H1 (cell line): ENCODE measurements at regions not wholly inside any gene's neighbourhood (a gene's known extent, or its start where the extent isn't known, plus 50 kb on each side); places are given as distances from the start of the nearest gene placed in this dataset.

Experiments
- RAD21 ChIP-seq, 2 experiments: IDR thresholded peaks in 1 of 2; conservative IDR thresholded peaks in 1 of 2; 2 replicates each; pipeline ENCODE4 v1.6.1; 2011; ENCODE audit warnings: low read depth in 2 of 2, low read length in 2 of 2, improper control_type of control experiment in 1 of 2, inconsistent platforms in 1 of 2, mild to moderate bottlenecking in 1 of 2, moderate library complexity in 1 of 2
- SAP30 ChIP-seq: fragments of 300-600 bp; sonication (generic); IDR thresholded peaks from 2 replicates; pipeline ENCODE4 v1.7.1; 2012; ENCODE audit warnings: low read length, moderate library complexity, mild to moderate bottlenecking, inconsistent platforms; ENCODE audit not compliant: insufficient read depth, insufficient replicate concordance
- SIX5 ChIP-seq: IDR thresholded peaks from 2 replicates; pipeline ENCODE4 v1.6.1; 2011; ENCODE audit warnings: mild to moderate bottlenecking, low read depth, low read length
- SP4 ChIP-seq: IDR thresholded peaks from 2 replicates; pipeline ENCODE4 v1.6.1; 2012; ENCODE audit warnings: low read length, inconsistent platforms
- TCF12 ChIP-seq: IDR thresholded peaks from 2 replicates; pipeline ENCODE4 v1.6.1; 2011; ENCODE audit warnings: low read depth, mild to moderate bottlenecking, low read length
- TF ChIP-seq, protein P1 (sequence below): fragments of 300-600 bp; sonication (generic); IDR thresholded peaks from 2 replicates; pipeline ENCODE4 v1.7.1; 2012; ENCODE audit warnings: low read length, moderate library complexity, mild to moderate bottlenecking, inconsistent platforms; ENCODE audit not compliant: insufficient replicate concordance
- TF ChIP-seq, protein P2 (sequence below): IDR thresholded peaks from 2 replicates; pipeline ENCODE4 v1.6.1; 2011; ENCODE audit warnings: low read length, improper control_type of control experiment

GRCh38 chr18:70553936-70554260 lies 265.1 kb downstream of the SOCS6 start (continued):
- TF ChIP-seq, protein P1, sequence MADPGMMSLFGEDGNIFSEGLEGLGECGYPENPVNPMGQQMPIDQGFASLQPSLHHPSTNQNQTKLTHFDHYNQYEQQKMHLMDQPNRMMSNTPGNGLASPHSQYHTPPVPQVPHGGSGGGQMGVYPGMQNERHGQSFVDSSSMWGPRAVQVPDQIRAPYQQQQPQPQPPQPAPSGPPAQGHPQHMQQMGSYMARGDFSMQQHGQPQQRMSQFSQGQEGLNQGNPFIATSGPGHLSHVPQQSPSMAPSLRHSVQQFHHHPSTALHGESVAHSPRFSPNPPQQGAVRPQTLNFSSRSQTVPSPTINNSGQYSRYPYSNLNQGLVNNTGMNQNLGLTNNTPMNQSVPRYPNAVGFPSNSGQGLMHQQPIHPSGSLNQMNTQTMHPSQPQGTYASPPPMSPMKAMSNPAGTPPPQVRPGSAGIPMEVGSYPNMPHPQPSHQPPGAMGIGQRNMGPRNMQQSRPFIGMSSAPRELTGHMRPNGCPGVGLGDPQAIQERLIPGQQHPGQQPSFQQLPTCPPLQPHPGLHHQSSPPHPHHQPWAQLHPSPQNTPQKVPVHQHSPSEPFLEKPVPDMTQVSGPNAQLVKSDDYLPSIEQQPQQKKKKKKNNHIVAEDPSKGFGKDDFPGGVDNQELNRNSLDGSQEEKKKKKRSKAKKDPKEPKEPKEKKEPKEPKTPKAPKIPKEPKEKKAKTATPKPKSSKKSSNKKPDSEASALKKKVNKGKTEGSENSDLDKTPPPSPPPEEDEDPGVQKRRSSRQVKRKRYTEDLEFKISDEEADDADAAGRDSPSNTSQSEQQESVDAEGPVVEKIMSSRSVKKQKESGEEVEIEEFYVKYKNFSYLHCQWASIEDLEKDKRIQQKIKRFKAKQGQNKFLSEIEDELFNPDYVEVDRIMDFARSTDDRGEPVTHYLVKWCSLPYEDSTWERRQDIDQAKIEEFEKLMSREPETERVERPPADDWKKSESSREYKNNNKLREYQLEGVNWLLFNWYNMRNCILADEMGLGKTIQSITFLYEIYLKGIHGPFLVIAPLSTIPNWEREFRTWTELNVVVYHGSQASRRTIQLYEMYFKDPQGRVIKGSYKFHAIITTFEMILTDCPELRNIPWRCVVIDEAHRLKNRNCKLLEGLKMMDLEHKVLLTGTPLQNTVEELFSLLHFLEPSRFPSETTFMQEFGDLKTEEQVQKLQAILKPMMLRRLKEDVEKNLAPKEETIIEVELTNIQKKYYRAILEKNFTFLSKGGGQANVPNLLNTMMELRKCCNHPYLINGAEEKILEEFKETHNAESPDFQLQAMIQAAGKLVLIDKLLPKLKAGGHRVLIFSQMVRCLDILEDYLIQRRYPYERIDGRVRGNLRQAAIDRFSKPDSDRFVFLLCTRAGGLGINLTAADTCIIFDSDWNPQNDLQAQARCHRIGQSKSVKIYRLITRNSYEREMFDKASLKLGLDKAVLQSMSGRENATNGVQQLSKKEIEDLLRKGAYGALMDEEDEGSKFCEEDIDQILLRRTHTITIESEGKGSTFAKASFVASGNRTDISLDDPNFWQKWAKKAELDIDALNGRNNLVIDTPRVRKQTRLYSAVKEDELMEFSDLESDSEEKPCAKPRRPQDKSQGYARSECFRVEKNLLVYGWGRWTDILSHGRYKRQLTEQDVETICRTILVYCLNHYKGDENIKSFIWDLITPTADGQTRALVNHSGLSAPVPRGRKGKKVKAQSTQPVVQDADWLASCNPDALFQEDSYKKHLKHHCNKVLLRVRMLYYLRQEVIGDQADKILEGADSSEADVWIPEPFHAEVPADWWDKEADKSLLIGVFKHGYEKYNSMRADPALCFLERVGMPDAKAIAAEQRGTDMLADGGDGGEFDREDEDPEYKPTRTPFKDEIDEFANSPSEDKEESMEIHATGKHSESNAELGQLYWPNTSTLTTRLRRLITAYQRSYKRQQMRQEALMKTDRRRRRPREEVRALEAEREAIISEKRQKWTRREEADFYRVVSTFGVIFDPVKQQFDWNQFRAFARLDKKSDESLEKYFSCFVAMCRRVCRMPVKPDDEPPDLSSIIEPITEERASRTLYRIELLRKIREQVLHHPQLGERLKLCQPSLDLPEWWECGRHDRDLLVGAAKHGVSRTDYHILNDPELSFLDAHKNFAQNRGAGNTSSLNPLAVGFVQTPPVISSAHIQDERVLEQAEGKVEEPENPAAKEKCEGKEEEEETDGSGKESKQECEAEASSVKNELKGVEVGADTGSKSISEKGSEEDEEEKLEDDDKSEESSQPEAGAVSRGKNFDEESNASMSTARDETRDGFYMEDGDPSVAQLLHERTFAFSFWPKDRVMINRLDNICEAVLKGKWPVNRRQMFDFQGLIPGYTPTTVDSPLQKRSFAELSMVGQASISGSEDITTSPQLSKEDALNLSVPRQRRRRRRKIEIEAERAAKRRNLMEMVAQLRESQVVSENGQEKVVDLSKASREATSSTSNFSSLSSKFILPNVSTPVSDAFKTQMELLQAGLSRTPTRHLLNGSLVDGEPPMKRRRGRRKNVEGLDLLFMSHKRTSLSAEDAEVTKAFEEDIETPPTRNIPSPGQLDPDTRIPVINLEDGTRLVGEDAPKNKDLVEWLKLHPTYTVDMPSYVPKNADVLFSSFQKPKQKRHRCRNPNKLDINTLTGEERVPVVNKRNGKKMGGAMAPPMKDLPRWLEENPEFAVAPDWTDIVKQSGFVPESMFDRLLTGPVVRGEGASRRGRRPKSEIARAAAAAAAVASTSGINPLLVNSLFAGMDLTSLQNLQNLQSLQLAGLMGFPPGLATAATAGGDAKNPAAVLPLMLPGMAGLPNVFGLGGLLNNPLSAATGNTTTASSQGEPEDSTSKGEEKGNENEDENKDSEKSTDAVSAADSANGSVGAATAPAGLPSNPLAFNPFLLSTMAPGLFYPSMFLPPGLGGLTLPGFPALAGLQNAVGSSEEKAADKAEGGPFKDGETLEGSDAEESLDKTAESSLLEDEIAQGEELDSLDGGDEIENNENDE = no peak
- TF ChIP-seq SIX5 (no peak), RAD21 (IDR thresholded peaks at IDR 0.05 in 1 of 2, conservative IDR thresholded peaks at IDR 0.05 in 1 of 2; ENCODE audit: low read depth in 2 of 2, low read length in 2 of 2) (no peak), SP4 (no peak), TCF12 (no peak), SAP30 (no peak)
- TF ChIP-seq, protein P2, sequence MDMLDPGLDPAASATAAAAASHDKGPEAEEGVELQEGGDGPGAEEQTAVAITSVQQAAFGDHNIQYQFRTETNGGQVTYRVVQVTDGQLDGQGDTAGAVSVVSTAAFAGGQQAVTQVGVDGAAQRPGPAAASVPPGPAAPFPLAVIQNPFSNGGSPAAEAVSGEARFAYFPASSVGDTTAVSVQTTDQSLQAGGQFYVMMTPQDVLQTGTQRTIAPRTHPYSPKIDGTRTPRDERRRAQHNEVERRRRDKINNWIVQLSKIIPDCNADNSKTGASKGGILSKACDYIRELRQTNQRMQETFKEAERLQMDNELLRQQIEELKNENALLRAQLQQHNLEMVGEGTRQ = no peak
